Caco-2 (cell line): ENCODE measurements at regions not wholly inside any gene's neighbourhood (a gene's known extent, or its start where the extent isn't known, plus 50 kb on each side); places are given as distances from the start of the nearest gene placed in this dataset.

ENCODE experiments used
- BruUV-seq: library from RNA; stranded (reverse); fragments of 400-500 nt; replicated peaks from 2 replicates; lab custom pipeline; 2021; lab: Mats Ljungman, UMichigan
- CTCF ChIA-PET: fragments of 300-600 bp; sonication (Branson Sonifier 250); formaldehyde crosslinking; loops from one replicate; lab custom pipeline; 2022; ENCODE audit warnings: antibody characterized with exemption; lab: Charles Lee
- POLR2A ChIA-PET: fragments of 300-600 bp; sonication (Branson Sonifier 250); formaldehyde crosslinking; loops from one replicate; lab custom pipeline; 2022; ENCODE audit warnings: antibody characterized with exemption; lab: Charles Lee
- DNase-seq, 2 experiments: peaks; one replicate each; pipeline versions ENCODE4 v3.0.0 to v3.0.0-alpha.2; 2020 to 2022
- H3K27me3 ChIP-seq: replicated peaks from 2 replicates; pipeline ENCODE4 v1.6.0; 2011; ENCODE audit warnings: low read length; ENCODE audit not compliant: control insufficient read depth, insufficient read depth
- H3K36me3 ChIP-seq: 2 replicates; pipeline ENCODE4 v1.5.1; 2011; ENCODE audit warnings: low read length; ENCODE audit not compliant: control insufficient read depth, insufficient read depth
- H3K4me1 ChIP-seq: fragments of 250-450 bp; sonication (Bioruptor Pico); 2 replicates; pipeline ENCODE4 v1.5.1; 2020; ENCODE audit warnings: mild to moderate bottlenecking
- H3K4me3 ChIP-seq: 2 replicates; pipeline ENCODE4 v1.5.1; 2011; ENCODE audit warnings: low read depth, mild to moderate bottlenecking, control low read depth, low read length
- H3K9me3 ChIP-seq: fragments of 250-450 bp; sonication (Bioruptor Pico); 2 replicates; pipeline ENCODE4 v1.5.1; 2020; ENCODE audit warnings: mild to moderate bottlenecking, moderate library complexity
- H3K27ac Mint-ChIP-seq: one replicate; pipeline ENCODE4 v1.8.0; 2022; ENCODE audit warnings: mixed read lengths; ENCODE audit not compliant: unreplicated experiment
- H3K27me3 Mint-ChIP-seq: one replicate; pipeline ENCODE4 v1.8.0; 2022; ENCODE audit warnings: mixed read lengths; ENCODE audit not compliant: insufficient read depth, unreplicated experiment
- H3K36me3 Mint-ChIP-seq: one replicate; pipeline ENCODE4 v1.8.0; 2022; ENCODE audit warnings: mild to moderate bottlenecking, mixed read lengths; ENCODE audit not compliant: insufficient read depth, unreplicated experiment
- H3K4me1 Mint-ChIP-seq: one replicate; pipeline ENCODE4 v1.8.0; 2022; ENCODE audit warnings: low read depth, mixed read lengths; ENCODE audit not compliant: unreplicated experiment
- H3K4me3 Mint-ChIP-seq: one replicate; pipeline ENCODE4 v1.8.0; 2022; ENCODE audit warnings: mild to moderate bottlenecking, moderate library complexity, mixed read lengths; ENCODE audit not compliant: unreplicated experiment
- H3K9me3 Mint-ChIP-seq: one replicate; pipeline ENCODE4 v1.8.0; 2022; ENCODE audit warnings: mixed read lengths; ENCODE audit not compliant: unreplicated experiment
- CTCF ChIP-seq, 2 experiments: fragments of 200-600 bp in 1 of 2; IDR thresholded peaks; 1 replicate in 1 of 2; 2 replicates in 1 of 2; pipeline versions ENCODE4 v1.5.1 to v1.8.0; 2011 to 2022; ENCODE audit warnings: antibody characterized with exemption in 1 of 2, control low read depth in 1 of 2, inconsistent platforms in 1 of 2, low read depth in 1 of 2, low read length in 1 of 2, mild to moderate bottlenecking in 1 of 2, moderate library complexity in 1 of 2; ENCODE audit not compliant: insufficient read depth in 1 of 2, severe bottlenecking in 1 of 2, unreplicated experiment in 1 of 2
- intact Hi-C: fragments of 100-400 bp; cut with micrococcal nuclease; formaldehyde crosslinking; loops from one replicate; pipeline ENCODE4 v1.10.0; 2022; ENCODE audit not compliant: unreplicated experiment

DNA sequence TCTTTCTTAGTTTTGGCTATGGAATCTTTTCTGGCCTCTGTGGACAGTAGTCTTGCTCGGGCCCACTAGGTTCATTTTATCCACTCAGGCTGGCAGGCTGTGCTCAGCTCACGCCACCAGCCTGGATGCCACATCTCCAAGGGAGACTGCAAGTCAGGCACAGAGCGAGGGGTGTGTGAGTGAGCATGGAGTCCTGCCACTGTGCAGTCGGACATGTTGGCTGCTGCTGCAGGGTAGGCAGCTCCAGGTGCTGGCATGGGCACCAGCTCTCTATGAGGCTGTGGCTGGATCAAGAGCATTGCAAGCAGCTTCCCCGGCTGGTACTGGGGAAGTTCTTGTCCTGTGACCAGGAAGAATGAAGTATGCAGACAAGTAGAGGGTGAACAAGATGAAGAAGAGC lies 158.9 kb downstream of the PCTP start:
- intact Hi-C loops, result no loop called here
- BruUV-seq, result no TSS peak

DNA sequence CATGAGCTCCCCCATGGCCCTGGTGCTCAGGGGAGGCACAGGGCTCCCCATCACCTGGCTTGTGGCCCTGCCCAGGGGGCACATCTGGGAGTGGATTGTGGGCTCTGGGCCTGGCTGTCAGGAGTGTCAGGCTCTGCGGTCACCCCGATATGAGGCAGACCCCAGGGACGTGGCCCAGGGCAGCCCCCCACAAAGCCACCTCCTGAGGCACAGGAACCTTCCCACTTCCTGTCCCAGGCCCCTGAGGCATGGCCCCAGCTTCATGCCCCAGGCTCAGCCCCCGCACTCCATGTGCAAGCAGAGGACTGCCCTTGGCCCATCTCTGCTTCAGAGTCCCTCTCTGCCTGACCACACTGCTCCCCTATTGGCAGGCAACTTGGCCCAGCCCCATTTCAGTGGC lies 160.3 kb downstream of the PCTP start:
- peaks cover 19% of the 10 kb centered on the region for H3K27me3 Mint-ChIP-seq
- H3K9me3 Mint-ChIP-seq, result no peaks in the 10 kb centered on the region
- ChIA-PET CTCF (no interaction called here), POLR2A (no interaction called here)
- Histone ChIP-seq H3K9me3 (no peaks in the 10 kb centered on the region), H3K27me3 (no peaks in the 10 kb centered on the region), H3K36me3 (no peaks in the 10 kb centered on the region), H3K4me1 (no peaks in the 10 kb centered on the region), H3K4me3 (no peak overlapping the region)
- H3K27ac Mint-ChIP-seq, result no peak overlapping the region
- H3K4me3 Mint-ChIP-seq, result no peak overlapping the region
- no peak for DNase-seq
- intact Hi-C loops, result no loop called here
- no peaks in the 10 kb centered on the region for H3K4me1 Mint-ChIP-seq
- no peak for TF ChIP-seq CTCF (IDR thresholded peaks at IDR 0.05; ENCODE audit: insufficient read depth in 1 of 2, low read depth in 1 of 2, low read length in 1 of 2, severe bottlenecking in 1 of 2, unreplicated experiment in 1 of 2)
- no TSS peak for BruUV-seq
- H3K36me3 Mint-ChIP-seq, result no peaks in the 10 kb centered on the region

More for the DNA sequence above, 158.9 kb downstream of the PCTP start:
- no peaks in the 10 kb centered on the region for H3K36me3 Mint-ChIP-seq
- H3K4me3 Mint-ChIP-seq, result no peak overlapping the region
- ChIA-PET POLR2A (no interaction called here), CTCF (no interaction called here)
- Histone ChIP-seq H3K27me3 (no peaks in the 10 kb centered on the region), H3K9me3 (no peaks in the 10 kb centered on the region), H3K36me3 (no peaks in the 10 kb centered on the region), H3K4me3 (no peak overlapping the region), H3K4me1 (no peaks in the 10 kb centered on the region)
- no peak for DNase-seq
- H3K4me1 Mint-ChIP-seq, result no peaks in the 10 kb centered on the region
- no peak for TF ChIP-seq CTCF (IDR thresholded peaks at IDR 0.05; ENCODE audit: insufficient read depth in 1 of 2, low read depth in 1 of 2, low read length in 1 of 2, severe bottlenecking in 1 of 2, unreplicated experiment in 1 of 2)
- no peak overlapping the region for H3K27ac Mint-ChIP-seq
- H3K9me3 Mint-ChIP-seq, result no peaks in the 10 kb centered on the region
- H3K27me3 Mint-ChIP-seq, result peaks cover 20% of the 10 kb centered on the region

DNA sequence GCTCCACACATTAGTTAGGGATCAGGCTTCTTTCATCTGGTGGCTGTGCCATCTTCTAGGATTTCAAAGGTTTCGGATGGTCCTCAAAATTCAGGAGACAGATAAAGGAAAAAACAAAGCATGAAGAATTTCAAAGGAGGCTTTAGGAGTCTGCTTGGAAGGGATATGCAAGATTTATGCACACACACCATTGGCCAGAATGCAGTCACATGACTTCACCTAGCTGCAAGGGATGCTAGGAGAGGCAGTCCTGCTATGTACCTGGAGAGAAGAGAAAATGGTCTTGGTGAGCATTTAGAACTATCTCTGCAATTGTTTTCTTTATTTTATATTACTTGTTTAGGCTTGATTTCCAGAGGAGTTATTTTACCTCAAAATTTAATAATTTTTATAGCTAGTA lies 174.6 kb downstream of the PCTP start:
- H3K4me1 Mint-ChIP-seq, result no peaks in the 10 kb centered on the region
- ChIA-PET POLR2A (no interaction called here), CTCF (no interaction called here)
- H3K9me3 Mint-ChIP-seq, result peaks cover 8% of the 10 kb centered on the region
- no peaks in the 10 kb centered on the region for H3K36me3 ChIP-seq
- no peaks in the 10 kb centered on the region for H3K27me3 ChIP-seq
- H3K36me3 Mint-ChIP-seq, result no peaks in the 10 kb centered on the region
- H3K27ac Mint-ChIP-seq, result no peak overlapping the region
- no peak for DNase-seq
- no peak overlapping the region for H3K4me3 ChIP-seq
- H3K4me1 ChIP-seq, result no peaks in the 10 kb centered on the region
- H3K27me3 Mint-ChIP-seq, result peaks cover 17% of the 10 kb centered on the region
- no peak for TF ChIP-seq CTCF (IDR thresholded peaks at IDR 0.05; ENCODE audit: insufficient read depth in 1 of 2, low read depth in 1 of 2, low read length in 1 of 2, severe bottlenecking in 1 of 2, unreplicated experiment in 1 of 2)
- BruUV-seq, result no TSS peak
- intact Hi-C loops, result no loop called here
- no peaks in the 10 kb centered on the region for H3K9me3 ChIP-seq
- no peak overlapping the region for H3K4me3 Mint-ChIP-seq
